ENCODE measurements at regions not wholly inside any gene's neighbourhood (a gene's known extent, or its start where the extent isn't known, plus 50 kb on each side); places are given as distances from the start of the nearest gene placed in this dataset.

GRCh38 chr21:32184065-32184464 lies 94.8 kb downstream of the MIS18A start:
- DNase-seq (ENCODE audit: low read depth), result no peak

DNA sequence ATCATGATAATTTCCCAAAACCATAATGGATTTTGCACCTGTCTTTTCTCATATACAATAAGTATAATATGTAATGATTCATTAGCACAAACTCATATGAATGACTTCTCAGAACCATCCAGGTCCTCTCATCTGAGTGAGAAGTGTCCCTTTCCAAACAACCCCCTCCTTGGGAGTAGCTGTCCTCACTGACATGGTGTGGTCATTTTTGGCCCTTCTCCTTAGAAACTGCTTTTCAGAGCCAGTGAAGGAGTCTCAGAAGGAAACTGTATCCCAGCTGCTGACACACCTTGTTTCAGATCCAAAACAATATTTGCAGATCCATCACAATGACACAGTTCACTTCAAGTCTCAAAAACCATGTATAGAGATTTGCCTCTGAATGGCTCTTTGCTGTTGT lies 95.5 kb downstream of the MIS18A start:
- no peak for DNase-seq (ENCODE audit: low read depth)

- DNase-seq (ENCODE audit: low read depth), result no peak
These were observed 96.4 kb downstream of the MIS18A start for GRCh38 chr21:32182449-32182848.

GRCh38 chr21:32181457-32181856 lies 97.4 kb downstream of the MIS18A start:
- no peak for DNase-seq (ENCODE audit: low read depth)

DNA sequence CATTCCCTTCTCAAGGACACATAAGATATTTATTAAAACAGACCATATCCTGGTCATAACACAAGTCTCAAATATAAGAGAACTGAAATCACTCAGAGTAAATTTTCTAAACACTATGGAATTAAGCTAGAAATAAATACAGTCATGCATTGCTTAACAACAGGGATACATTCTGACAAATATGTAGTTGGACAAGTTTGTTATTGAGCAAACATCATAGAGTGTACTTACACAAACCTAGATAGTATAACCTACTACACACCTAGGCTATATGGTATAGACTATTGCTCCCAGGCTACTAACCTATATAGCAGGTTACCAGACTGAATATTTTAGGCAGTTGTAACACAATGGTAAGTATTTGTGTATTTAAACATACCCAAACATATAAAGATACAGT lies 104.0 kb downstream of the MIS18A start:
- no peak for DNase-seq (ENCODE audit: low read depth)

GRCh38 chr21:32173121-32173724 lies 105.6 kb downstream of the MIS18A start:
- no peak for DNase-seq (ENCODE audit: low read depth)

DNA sequence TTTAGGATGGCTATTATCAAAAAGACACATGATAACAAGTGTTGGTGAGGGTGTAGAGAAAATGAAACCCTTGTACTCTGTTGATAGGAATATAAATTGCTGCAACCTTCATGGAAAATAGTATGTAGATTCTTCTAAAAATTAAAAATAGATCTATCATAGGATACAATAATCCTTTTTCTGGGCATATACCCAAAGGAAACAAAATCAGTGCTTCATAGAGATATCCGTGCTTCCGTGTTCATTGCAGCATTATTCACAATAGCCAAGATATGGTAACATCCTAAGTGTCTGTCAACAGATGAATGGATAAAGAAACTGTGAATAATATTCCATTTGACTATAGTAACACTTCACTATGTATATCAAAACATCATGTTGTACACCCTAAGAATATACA lies 106.7 kb downstream of the MIS18A start:
- no peak for DNase-seq (ENCODE audit: low read depth)

- DNase-seq (ENCODE audit: low read depth), result no peak
These were observed 111.3 kb downstream of the MIS18A start for GRCh38 chr21:32167513-32167912.

DNA sequence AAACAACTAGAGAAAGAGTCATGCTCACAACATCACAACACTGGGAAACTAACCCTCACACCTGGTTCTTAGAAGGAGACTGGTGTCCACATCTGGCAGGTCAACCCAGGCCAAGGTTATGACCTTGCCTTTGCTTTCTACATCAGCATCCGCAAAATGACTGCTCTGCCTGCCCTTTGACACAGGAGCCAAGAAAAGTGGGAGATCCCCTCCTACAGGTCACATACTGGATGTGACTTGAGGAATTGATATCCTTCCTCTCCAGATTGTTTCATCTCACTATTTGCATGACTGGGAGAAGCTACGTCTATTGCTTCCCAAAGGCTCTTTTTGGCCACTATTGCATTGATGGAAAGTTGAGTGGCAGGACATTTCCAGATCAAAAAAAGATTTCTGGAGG lies 115.5 kb downstream of the MIS18A start:
- DNase-seq (ENCODE audit: low read depth), result no peak

DNA sequence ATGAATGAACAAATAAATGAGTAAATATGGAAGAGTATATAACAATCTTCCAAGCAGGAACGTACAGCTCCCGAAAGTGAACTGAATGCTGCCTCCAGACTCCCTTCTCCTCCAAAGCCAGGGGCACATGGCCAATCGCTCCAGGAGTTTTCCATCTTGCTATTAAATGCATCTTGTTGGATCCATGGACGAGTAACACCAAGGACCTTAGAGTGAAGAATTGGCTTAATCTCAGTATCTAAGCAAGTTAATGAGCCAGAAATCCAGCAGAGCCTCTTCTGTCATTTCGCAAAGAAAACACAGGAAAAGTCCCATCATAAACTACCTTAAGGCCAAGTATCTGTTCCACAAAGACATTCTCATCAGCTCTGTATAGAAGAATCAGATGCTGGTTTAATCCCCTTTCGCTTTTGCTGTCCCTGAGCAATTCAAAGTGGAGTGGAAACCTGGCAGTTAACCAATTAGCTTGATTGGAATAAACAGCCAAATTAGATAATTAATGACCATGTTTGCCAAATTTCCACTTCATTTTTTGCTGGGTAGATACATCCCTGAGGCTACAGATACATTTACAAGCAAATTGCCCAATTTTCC lies 116.0 kb downstream of the MIS18A start:
- DNase-seq (ENCODE audit: low read depth), result no peak

DNA sequence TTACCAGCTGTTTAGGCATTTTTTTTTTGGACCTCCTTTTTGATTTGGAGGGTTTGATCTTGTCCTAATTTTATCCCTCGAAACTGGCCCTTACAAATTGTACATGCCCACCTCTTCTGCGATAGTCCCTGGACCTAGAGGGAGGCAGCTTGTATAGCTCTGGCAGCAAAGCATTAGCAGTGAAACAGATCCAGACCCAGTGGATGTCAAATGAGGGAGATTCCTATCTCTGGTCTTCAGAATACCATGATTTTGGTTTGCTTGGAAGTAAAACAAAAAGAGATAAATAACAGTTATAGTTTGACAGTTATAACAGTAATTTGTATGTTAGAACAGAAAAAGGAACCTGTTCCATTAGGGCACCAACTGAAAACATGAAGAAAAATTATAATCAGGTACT lies 123.6 kb downstream of the MIS18A start:
- DNase-seq (ENCODE audit: low read depth), result no peak

- DNase-seq (ENCODE audit: low read depth), result no peak
These were observed 131.8 kb downstream of the MIS18A start for GRCh38 chr21:32147041-32147440.

GRCh38 chr21:32144851-32145250 lies 134.0 kb downstream of the MIS18A start:
- no peak for DNase-seq (ENCODE audit: low read depth)

DNA sequence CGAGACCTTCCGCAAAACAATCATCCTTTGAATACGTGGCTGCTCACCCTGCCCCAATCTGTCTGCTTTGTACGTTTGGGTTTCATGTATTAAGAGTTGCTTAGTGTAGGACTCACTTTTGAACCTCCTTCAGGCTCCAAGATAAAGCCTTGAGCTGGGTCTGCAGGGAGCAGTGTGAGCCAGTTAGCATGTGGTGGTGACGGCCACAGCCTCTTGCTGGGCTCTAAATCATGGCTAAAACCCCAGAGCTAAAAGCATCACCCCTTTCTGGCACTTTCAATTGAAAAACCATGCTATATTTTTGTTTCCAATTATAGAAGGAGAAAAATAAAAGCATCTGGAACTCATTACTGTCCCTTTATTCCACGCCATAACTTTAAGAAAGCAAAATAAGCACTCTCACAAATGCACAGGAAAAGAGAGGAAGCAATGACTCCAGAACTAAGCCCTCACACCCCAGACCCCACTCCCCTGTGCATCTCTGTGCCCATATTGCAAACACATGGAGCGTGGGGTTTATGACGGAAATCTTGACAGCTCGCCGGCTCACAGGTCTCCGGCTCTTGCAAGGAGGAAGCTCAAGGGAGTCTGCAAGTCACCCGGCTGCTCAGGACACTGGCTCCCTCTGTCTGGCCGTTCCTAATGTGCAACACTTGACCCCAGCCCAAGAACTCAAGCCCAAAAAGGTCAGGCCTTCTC lies 135.5 kb downstream of the MIS18A start:
- DNase-seq (ENCODE audit: low read depth), result no peak

GRCh38 chr21:32141318-32141633 lies 137.6 kb downstream of the MIS18A start:
- no peak for DNase-seq (ENCODE audit: low read depth)

DNA sequence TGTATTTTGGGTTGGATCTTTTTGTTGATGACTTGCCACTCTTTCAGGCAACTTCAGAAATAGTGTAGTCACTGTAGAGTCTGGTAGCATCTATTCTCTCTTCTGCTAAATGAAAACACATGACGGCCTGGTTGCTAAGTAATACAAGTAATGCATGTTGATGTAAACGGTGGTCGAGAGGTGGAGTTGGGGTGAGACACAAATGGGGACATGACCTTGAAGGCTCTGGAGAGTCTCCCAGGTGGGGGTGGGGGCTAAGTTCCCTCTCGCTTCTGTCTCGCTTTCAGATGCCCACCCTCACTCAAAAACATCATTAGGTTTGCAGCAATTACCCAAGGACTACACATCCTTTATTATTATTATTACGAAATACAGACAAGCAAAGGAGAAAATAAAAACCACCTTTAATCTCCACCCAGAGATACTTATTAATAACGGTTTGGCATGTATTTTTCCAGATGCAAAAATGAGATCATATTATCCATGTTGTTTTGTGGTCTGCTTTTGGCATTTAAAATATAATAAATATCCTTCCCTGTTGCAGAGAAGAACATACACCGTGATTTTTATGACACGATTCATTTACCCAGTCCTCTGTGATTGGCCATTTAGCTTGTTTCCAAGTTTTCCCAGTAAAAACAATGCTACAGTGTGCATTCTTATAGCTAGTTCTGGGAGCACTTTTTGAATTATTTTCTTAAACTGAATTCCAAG lies 138.1 kb downstream of the MIS18A start:
- no peak for DNase-seq (ENCODE audit: low read depth)

DNA sequence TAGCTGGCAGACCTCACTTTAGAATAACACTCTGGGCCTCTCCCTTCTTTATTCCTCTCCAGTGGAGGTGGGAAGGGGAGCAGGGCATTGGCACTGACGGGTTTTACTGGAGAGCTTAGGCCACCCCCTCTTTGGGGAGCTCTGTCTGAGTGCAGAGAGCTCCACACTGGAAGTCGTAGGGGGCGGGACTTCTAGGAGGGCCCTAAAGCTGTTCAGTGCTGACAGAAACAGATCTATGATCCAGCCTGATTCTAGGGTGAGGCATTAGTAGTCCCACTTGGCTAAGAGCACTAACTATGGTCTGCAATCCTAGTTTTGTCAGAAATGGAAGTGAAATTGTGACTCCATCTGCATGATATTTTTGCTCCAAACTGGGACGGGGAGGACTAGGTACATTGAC lies 138.7 kb downstream of the MIS18A start:
- no peak for DNase-seq (ENCODE audit: low read depth)

DNA sequence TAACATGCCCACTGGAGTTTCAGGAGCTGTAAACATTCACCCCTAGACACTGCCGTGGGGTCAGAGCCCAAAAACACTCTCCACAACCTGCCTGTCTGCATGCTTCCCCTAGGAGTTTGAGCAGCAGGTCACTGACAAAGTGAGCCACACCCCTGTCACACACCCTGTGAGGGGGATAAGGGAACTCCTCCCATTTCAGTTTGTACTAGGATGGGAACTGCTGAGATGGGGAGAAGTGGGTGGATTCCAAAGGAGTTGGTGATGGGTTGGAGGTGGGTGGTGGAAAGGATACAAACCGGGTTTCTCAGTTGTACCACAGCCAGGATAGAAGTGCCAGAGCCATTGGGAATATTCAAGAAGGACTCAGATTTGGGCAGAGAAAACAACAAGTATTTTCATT lies 140.2 kb downstream of the MIS18A start:
- DNase-seq (ENCODE audit: low read depth), result no peak

GRCh38 chr21:32137931-32138330 lies 140.9 kb downstream of the MIS18A start:
- DNase-seq (ENCODE audit: low read depth), result no peak

- no peak for DNase-seq (ENCODE audit: low read depth)
These were observed 141.6 kb downstream of the MIS18A start for GRCh38 chr21:32137266-32137665.

DNA sequence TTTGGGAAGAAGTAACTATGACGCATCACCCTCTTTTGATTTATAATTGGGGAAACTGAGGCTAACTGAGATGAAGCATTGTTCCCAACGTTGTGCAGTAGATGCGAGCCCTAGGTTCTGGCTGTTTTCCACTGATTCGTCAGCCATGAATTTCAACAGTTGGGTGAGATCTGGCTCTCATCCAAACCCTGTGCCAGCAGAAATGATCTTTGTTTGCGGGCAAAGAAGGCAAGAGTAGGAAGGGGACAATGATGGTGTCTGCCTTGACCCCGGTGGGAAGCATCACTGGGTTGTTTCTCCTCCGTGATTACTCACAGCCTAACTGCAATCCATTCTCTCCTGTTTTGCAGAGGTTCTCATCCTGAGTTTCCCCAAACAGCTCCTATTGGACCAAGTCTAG lies 142.3 kb downstream of the MIS18A start:
- no peak for DNase-seq (ENCODE audit: low read depth)

- no peak for DNase-seq (ENCODE audit: low read depth)
These were observed 143.2 kb downstream of the MIS18A start for GRCh38 chr21:32135401-32136363.
